ENCODE measurements at regions not wholly inside any gene's neighbourhood (a gene's known extent, or its start where the extent isn't known, plus 50 kb on each side); places are given as distances from the start of the nearest gene placed in this dataset.
"Not testable (repeated sequence)": the region's sequence is repeated elsewhere in the genome, so short reads cannot be mapped to it uniquely, and the experiment has no call there.

GRCh38 chr14:29982171-29982570 is 54.5 kb upstream of the PRKD1 start:
- Histone ChIP-seq H4K20me1 (ENCODE audit: low read length) (no peaks in the 10 kb centered on the region), H3K9me3 (ENCODE audit: low read length) (no peaks in the 10 kb centered on the region), H3K9ac (ENCODE audit: low read length) (no peak overlapping the region), H3K79me2 (ENCODE audit: low read length) (no peaks in the 10 kb centered on the region), H3K9me2 (replicated peaks; ENCODE audit: low read length) (no peaks in the 10 kb centered on the region), H3K4me3 (ENCODE audit: low read length) (no peak overlapping the region), H3F3A (ENCODE audit: low read length, unreplicated experiment) (no peaks in the 10 kb centered on the region), H3K36me3 (ENCODE audit: low read depth, low read length) (no peaks in the 10 kb centered on the region), H2AFZ (ENCODE audit: low read length) (no peak overlapping the region), H3K4me1 (ENCODE audit: insufficient read depth, low read length) (no peaks in the 10 kb centered on the region), H3K4me2 (ENCODE audit: low read length) (no peak overlapping the region), H3K27ac (ENCODE audit: low read length) (no peak overlapping the region), H3K27me3 (ENCODE audit: low read length) (0 out of 2 replicates have a peak, but pooled peaks cover 6% of the 10 kb centered on the region)
- intact Hi-C loops (cut with micrococcal nuclease): no loop called here
- CTCF ChIA-PET: no interaction called here
- POLR2A ChIA-PET (ENCODE audit: unreplicated experiment): no interaction called here
- TF ChIP-seq EZH2phosphoT487 (IDR thresholded peaks at IDR 0.05; ENCODE audit: borderline replicate concordance, low read length) (no peak), CTCF (conservative IDR thresholded peaks at IDR 0.05; ENCODE audit: low read depth, low read length) (no peak), EZH2 (IDR thresholded peaks at IDR 0.05; ENCODE audit: low read length, unreplicated experiment) (no peak)
- ATAC-seq (no peak), DNase-seq (no peak)
- no TSS peak for BruUV-seq (replicated peaks)

- intact Hi-C loops (cut with micrococcal nuclease): no loop called here
- no TSS peak for BruUV-seq (replicated peaks)
- CTCF ChIA-PET: no interaction called here
- TF ChIP-seq EZH2phosphoT487 (IDR thresholded peaks at IDR 0.05; ENCODE audit: borderline replicate concordance, low read length) (no peak), EZH2 (IDR thresholded peaks at IDR 0.05; ENCODE audit: low read length, unreplicated experiment) (no peak), CTCF (conservative IDR thresholded peaks at IDR 0.05; ENCODE audit: low read depth, low read length) (no peak)
- Histone ChIP-seq H3K9me3 (ENCODE audit: low read length) (no peaks in the 10 kb centered on the region), H3F3A (ENCODE audit: low read length, unreplicated experiment) (no peaks in the 10 kb centered on the region), H3K36me3 (ENCODE audit: low read depth, low read length) (no peaks in the 10 kb centered on the region), H4K20me1 (ENCODE audit: low read length) (no peaks in the 10 kb centered on the region), H3K4me2 (ENCODE audit: low read length) (no peak overlapping the region), H3K79me2 (ENCODE audit: low read length) (no peaks in the 10 kb centered on the region), H3K27me3 (ENCODE audit: low read length) (0 out of 2 replicates have a peak, but pooled peaks cover 6% of the 10 kb centered on the region), H3K4me3 (ENCODE audit: low read length) (no peak overlapping the region), H3K4me1 (ENCODE audit: insufficient read depth, low read length) (no peaks in the 10 kb centered on the region), H3K27ac (ENCODE audit: low read length) (no peak overlapping the region), H3K9me2 (replicated peaks; ENCODE audit: low read length) (no peaks in the 10 kb centered on the region), H3K9ac (ENCODE audit: low read length) (no peak overlapping the region), H2AFZ (ENCODE audit: low read length) (no peak overlapping the region)
- POLR2A ChIA-PET (ENCODE audit: unreplicated experiment): no interaction called here
- ATAC-seq (no peak), DNase-seq (no peak)
These were observed 55.3 kb upstream of the PRKD1 start for GRCh38 chr14:29982993-29983392.

GRCh38 chr14:29990344-29990857 is 62.8 kb upstream of the PRKD1 start:
- H3K9me2 ChIP-seq (replicated peaks; ENCODE audit: low read length); H3K36me3 ChIP-seq (ENCODE audit: low read depth, low read length); H3K4me3 ChIP-seq (ENCODE audit: low read length); BruUV-seq (replicated peaks); H3K9ac ChIP-seq (ENCODE audit: low read length); H3K27ac ChIP-seq (ENCODE audit: low read length); POLR2A ChIA-PET (ENCODE audit: unreplicated experiment); H3K27me3 ChIP-seq (ENCODE audit: low read length); H2AFZ ChIP-seq (ENCODE audit: low read length); H3F3A ChIP-seq (ENCODE audit: low read length, unreplicated experiment); H3K9me3 ChIP-seq (ENCODE audit: low read length); H4K20me1 ChIP-seq (ENCODE audit: low read length); CTCF ChIA-PET; ATAC-seq; H3K79me2 ChIP-seq (ENCODE audit: low read length); H3K4me2 ChIP-seq (ENCODE audit: low read length); H3K4me1 ChIP-seq (ENCODE audit: insufficient read depth, low read length); intact Hi-C loops (cut with micrococcal nuclease); DNase-seq: not testable (repeated sequence)
